ENCODE measurements at regions not wholly inside any gene's neighbourhood (a gene's known extent, or its start where the extent isn't known, plus 50 kb on each side); places are given as distances from the start of the nearest gene placed in this dataset.

DNA sequence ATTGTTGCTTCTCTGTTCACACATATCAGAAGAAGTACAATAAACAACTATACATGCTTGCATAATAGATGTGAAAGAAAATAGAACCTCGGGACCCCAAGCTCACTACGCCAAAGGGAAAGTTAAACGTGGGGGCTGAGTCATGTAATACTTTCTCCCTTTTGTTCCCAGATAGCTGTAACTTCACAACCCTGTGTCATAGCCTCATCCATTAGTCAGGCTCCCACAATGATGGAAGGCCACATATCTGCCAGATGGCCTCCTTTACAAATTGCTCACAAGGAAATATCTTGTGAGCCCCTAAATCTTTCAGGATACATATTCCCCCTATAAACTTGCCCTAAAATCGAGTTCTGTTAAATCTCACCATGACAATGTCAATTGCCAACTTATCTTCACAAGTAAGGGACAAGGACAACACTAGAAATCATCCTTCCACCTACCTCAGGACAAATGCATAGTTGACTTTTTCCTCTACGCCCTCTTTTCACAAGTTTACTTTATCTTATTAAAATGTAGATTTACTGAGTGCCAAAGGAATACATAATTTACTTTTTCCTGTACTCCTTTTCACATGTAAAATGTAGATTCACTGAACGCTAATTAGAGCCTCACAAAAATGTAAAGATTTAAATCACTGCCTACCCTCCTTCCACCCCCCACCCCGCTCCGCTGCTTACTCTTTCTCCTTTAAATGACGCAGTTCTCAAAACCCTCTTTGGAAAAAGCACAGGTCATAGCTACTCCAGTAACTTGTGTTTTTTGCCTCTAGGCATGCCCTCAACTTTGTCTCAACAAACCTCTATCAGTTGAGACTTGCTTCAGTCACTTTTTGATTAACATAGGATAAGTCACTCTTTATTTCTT, 477.1 kb downstream of the DTHD1 start:
- Mint-ChIP-seq H3K9me3 (no peaks in the 10 kb centered on the region), H3K27ac (no peak overlapping the region), H3K4me3 (no peak overlapping the region), H3K4me1 (ENCODE audit: low read depth) (no peaks in the 10 kb centered on the region), H3K36me3 (no peaks in the 10 kb centered on the region), H3K27me3 (no peaks in the 10 kb centered on the region)
- DNase-seq: no peak
- CTCF ChIA-PET: no interaction called here
- POLR2A ChIA-PET: no interaction called here
- intact Hi-C loops (cut with micrococcal nuclease): no loop called here

DNA sequence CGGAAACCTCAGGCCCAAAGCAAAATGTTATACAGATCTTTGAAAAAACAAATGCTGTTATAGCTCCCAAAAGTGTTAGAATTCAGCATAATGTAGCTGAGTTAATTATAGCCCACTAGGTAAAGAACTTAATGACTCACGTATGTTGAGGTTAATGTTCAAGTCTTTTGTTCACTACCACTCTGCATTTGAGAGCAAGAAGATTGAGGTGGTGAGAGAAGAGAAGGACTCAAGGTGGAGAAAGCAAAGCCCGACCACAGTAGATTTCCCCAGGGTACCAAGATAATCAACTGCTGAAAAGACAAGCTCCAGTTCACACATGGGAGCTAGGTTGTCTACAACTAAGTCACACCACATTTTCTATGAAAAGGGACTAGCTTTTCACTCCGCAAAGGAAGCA, 480.2 kb downstream of the DTHD1 start:
- no peak for DNase-seq
- Mint-ChIP-seq H3K9me3 (no peaks in the 10 kb centered on the region), H3K4me1 (ENCODE audit: low read depth) (no peaks in the 10 kb centered on the region), H3K36me3 (no peaks in the 10 kb centered on the region), H3K27ac (no peak overlapping the region), H3K4me3 (no peak overlapping the region), H3K27me3 (no peaks in the 10 kb centered on the region)
- CTCF ChIA-PET: no interaction called here
- intact Hi-C loops (cut with micrococcal nuclease): no loop called here
- POLR2A ChIA-PET: no interaction called here

DNA sequence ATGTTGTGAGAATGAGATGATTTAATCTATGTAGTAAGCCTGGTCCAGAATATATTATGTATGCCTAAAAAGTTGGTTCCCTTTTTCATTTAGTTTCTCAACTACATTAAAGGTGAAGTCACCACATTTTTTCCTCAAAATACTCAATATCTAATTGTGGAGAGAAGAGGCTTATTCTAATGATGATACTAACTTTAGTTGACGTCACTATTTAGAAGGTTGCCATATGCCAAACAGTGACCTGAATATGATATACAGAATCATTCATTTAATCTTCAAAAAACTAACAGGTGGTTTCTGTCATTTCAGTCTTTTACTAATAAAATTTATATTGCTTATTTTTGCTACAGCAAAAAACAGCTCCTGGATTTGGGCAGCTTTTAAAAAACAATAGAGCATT, 480.7 kb upstream of the NWD2 start:
- intact Hi-C loops (cut with micrococcal nuclease): no loop called here
- no peak for DNase-seq
- H3K4me3 Mint-ChIP-seq: no peak overlapping the region
- no peaks in the 10 kb centered on the region for H3K9me3 Mint-ChIP-seq
- H3K4me1 Mint-ChIP-seq (ENCODE audit: low read depth): no peaks in the 10 kb centered on the region
- H3K36me3 Mint-ChIP-seq: no peaks in the 10 kb centered on the region
- CTCF ChIA-PET: no interaction called here
- H3K27ac Mint-ChIP-seq: no peak overlapping the region
- no peaks in the 10 kb centered on the region for H3K27me3 Mint-ChIP-seq
- POLR2A ChIA-PET: no interaction called here

DNA sequence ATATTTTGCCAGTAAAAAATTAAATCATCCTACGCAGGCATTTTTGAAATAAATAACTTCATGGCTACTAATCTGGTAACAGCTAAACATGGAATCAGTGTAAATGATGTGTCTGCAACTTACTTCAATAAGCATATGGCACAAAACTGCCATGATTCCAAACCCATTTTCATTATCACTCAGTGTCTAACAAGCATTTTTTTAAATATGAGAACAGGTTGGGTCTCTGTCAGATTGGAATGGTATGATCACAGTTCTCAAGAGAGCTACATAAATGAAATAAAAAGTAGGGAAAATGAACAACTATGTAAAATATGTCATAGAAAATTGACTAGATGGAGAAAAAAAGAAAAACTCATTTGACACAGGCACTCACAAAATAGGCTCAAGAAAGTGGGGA, 476.9 kb upstream of the NWD2 start:
- no peak for DNase-seq
- Mint-ChIP-seq H3K9me3 (no peaks in the 10 kb centered on the region), H3K4me3 (no peak overlapping the region), H3K36me3 (no peaks in the 10 kb centered on the region), H3K4me1 (ENCODE audit: low read depth) (no peaks in the 10 kb centered on the region), H3K27me3 (no peaks in the 10 kb centered on the region), H3K27ac (no peak overlapping the region)
- ChIA-PET POLR2A (no interaction called here), CTCF (no interaction called here)
- intact Hi-C loops (cut with micrococcal nuclease): no loop called here

DNA sequence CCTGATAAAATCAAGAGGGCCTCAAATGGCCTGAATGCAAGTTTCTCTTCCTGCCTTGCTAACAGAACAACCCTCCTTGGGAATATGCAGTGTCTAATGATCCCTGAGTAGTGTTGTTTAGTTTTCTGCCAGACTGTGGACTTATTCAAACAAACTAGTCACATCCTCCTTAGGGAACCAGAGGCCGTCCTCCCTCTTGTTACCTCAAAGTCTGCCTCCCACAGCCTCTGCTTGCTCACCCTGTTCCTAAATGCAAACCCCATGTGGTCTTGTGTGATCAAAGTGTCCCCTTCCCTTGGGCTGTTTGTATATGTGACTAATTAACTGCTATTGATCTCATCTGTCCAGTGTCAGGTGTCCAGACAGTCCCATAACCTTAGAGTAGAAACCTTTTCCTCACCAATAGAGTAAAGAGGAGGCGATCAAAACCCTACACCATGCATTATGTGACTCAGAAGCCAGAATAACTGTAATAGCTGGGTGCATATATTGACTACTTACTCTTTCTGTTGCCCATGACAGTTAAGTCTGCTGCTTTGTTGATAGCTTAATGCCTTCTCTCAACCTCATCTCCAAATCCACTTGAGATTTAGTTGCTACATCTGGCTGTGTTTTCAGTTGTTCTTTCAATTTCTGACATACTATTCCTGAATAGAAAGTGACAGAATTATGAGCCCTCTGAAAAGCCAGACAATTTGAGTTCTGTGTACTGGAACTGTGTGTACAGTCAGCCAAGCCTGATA, 473.0 kb upstream of the NWD2 start:
- CTCF ChIA-PET: no interaction called here
- DNase-seq: no peak
- Mint-ChIP-seq H3K4me3 (no peak overlapping the region), H3K36me3 (no peaks in the 10 kb centered on the region), H3K4me1 (ENCODE audit: low read depth) (no peaks in the 10 kb centered on the region), H3K9me3 (no peaks in the 10 kb centered on the region), H3K27me3 (no peaks in the 10 kb centered on the region), H3K27ac (no peak overlapping the region)
- POLR2A ChIA-PET: interaction anchor here (0.6 kb wide), 1 partner anchor 123 kb away, joined by 3 read pairs; no protein-coding TSS in a partner anchor
- intact Hi-C loops (cut with micrococcal nuclease): no loop called here

DNA sequence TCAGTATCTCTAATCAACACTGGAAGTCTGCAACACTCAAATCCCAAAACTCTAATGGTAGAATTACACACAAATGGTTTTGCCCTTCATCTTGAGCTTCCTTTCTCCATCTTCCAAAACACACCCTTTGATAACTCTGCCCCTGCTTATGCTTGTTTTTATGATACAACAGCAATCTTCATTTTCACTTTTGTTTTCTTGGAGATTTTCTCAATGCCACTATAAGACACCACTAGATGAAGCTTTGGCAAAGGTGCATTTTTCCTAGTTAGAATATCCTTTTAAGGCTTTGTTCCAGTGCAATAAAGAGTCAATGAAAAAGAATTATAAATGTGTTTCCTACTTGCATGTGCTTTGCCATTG, 472.4 kb upstream of the NWD2 start:
- intact Hi-C loops (cut with micrococcal nuclease): no loop called here
- Mint-ChIP-seq H3K27ac (no peak overlapping the region), H3K36me3 (no peaks in the 10 kb centered on the region), H3K4me1 (ENCODE audit: low read depth) (no peaks in the 10 kb centered on the region), H3K4me3 (no peak overlapping the region), H3K27me3 (no peaks in the 10 kb centered on the region), H3K9me3 (no peaks in the 10 kb centered on the region)
- ChIA-PET POLR2A (interaction anchor here (0.6 kb wide), 1 partner anchor 124 kb away, joined by 3 read pairs; no protein-coding TSS in a partner anchor), CTCF (no interaction called here)
- DNase-seq: no peak

DNA sequence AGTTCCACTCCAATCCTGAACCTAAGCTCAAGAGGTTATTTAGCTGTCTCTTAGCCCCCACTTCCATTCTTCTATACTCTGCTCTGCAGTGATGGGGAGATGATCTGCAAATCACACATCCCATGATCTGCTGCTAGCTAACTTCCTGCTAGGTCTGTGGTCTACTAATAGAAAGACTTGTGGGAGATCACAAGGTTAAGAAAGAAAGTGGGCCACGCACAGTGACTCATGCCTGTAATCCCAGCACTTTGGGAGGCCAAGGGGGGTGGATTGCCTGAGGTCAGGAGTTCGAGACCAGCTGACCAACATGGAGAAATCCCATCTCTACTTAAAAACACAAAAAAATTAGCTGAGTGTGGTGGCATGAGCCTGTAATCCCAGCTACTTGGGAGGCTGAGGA, 471.1 kb upstream of the NWD2 start:
- intact Hi-C loops (cut with micrococcal nuclease): no loop called here
- DNase-seq: no peak
- CTCF ChIA-PET: no interaction called here
- Mint-ChIP-seq H3K27me3 (no peaks in the 10 kb centered on the region), H3K4me1 (ENCODE audit: low read depth) (no peaks in the 10 kb centered on the region), H3K9me3 (no peaks in the 10 kb centered on the region), H3K4me3 (no peak overlapping the region), H3K27ac (no peak overlapping the region), H3K36me3 (no peaks in the 10 kb centered on the region)
- POLR2A ChIA-PET: no interaction called here

DNA sequence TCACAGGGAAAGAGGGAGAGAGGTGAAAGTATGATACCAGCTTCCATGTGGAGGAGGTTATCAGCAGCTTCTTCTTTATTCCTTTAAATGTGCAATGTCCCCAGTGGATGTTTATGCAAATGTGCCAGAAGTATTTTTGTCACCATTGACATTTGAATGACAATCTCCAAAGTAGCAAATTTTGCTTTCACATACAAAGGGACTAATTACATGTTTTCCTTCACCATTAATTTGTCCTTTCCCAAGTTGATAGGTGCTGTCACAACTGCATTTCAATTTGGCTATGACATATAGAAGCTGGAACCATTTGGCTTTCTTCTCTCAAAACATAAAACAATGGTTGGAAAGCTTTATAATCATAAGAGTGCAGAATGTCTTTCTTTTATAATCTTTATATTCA, 469.0 kb upstream of the NWD2 start:
- ChIA-PET POLR2A (no interaction called here), CTCF (no interaction called here)
- Mint-ChIP-seq H3K4me3 (no peak overlapping the region), H3K4me1 (ENCODE audit: low read depth) (no peaks in the 10 kb centered on the region), H3K27ac (no peak overlapping the region), H3K36me3 (no peaks in the 10 kb centered on the region), H3K27me3 (no peaks in the 10 kb centered on the region), H3K9me3 (no peaks in the 10 kb centered on the region)
- DNase-seq: no peak
- intact Hi-C loops (cut with micrococcal nuclease): no loop called here

DNA sequence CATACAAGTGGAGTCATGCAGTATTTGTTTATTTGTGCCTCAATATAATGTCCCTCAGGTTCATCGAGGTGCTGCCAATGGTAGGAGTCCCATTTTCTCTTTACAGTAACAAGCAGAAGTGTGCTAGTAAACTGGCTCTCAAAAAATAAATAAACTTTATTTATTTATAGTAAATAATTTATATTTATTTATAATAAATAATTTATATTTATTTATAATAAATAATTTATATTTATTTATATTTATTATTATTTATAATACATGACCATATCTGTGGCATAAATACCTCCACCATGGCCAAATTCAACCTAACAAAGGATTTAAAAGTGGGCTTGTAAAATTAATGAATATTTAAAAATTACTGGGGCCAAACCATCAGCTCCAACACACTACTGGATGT, 464.9 kb upstream of the NWD2 start:
- Mint-ChIP-seq H3K27ac (no peak overlapping the region), H3K4me1 (ENCODE audit: low read depth) (no peaks in the 10 kb centered on the region), H3K36me3 (no peaks in the 10 kb centered on the region), H3K9me3 (no peaks in the 10 kb centered on the region), H3K4me3 (no peak overlapping the region), H3K27me3 (no peaks in the 10 kb centered on the region)
- intact Hi-C loops (cut with micrococcal nuclease): no loop called here
- DNase-seq: no peak
- CTCF ChIA-PET: no interaction called here
- POLR2A ChIA-PET: no interaction called here

DNA sequence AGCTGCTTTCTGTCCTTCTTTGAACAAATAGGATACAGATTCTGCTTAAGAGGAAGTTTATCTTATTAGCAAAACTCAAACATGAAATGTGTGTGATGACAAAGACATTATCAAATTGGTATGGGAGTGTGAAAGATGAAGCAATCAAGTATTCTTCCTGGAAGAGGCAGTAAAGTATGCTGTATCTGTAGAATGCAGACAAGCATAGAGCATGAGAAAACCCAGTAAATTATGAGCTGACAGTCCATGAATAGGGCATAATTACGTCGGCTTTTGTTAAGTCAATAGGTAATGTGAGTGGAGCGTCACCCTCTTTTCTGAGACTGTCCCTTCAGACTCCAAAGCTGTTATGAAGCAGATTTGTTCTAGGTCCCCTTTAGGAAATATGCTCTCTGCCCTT, 458.6 kb upstream of the NWD2 start:
- H3K36me3 Mint-ChIP-seq: no peaks in the 10 kb centered on the region
- no peak overlapping the region for H3K4me3 Mint-ChIP-seq
- intact Hi-C loops (cut with micrococcal nuclease): no loop called here
- ChIA-PET POLR2A (no interaction called here), CTCF (no interaction called here)
- H3K27ac Mint-ChIP-seq: no peak overlapping the region
- H3K27me3 Mint-ChIP-seq: no peaks in the 10 kb centered on the region
- H3K9me3 Mint-ChIP-seq: no peaks in the 10 kb centered on the region
- no peaks in the 10 kb centered on the region for H3K4me1 Mint-ChIP-seq (ENCODE audit: low read depth)
- DNase-seq: no peak

DNA sequence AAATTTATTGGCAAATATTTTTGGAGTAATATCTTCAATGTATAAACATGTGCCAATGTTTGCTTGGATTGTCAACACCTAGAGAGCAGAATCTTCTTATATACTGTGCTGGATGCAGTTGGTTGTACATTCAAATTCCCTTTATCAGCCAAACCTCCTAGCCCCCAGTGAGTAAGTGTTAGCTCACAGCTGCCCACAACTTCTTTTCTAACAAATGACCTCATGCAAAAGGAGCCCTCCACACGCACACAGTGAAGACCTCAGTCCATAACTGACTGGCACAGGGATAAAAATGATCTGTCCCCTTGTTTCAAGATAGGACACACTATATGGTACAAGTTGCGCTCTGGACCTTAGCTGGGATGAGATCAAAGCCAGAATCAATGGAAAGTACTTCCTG, 458.0 kb upstream of the NWD2 start:
- no peaks in the 10 kb centered on the region for H3K9me3 Mint-ChIP-seq
- H3K27ac Mint-ChIP-seq: no peak overlapping the region
- H3K36me3 Mint-ChIP-seq: no peaks in the 10 kb centered on the region
- no peak for DNase-seq
- POLR2A ChIA-PET: no interaction called here
- intact Hi-C loops (cut with micrococcal nuclease): no loop called here
- no peaks in the 10 kb centered on the region for H3K4me1 Mint-ChIP-seq (ENCODE audit: low read depth)
- CTCF ChIA-PET: no interaction called here
- H3K27me3 Mint-ChIP-seq: no peaks in the 10 kb centered on the region
- H3K4me3 Mint-ChIP-seq: no peak overlapping the region

DNA sequence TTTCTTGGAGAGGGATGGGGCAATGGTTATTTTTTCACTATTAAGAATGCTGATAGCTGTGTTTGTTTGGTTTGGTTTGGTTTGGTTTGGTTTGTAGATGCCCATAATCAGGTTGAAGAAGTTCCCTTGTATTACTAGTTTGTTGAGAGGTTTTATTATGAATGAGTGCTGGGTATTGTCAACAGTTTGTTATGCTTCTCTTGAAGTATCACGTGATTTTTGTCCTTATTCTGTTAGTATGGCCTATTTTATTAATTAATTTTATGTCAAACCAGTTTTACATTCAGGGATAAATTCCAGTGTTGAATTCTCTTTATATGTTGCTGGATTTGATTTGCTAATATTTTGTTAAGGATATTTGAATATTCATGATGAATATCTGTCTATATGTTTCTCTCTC, 449.8 kb upstream of the NWD2 start:
- Mint-ChIP-seq H3K9me3 (peaks cover 2% of the 10 kb centered on the region), H3K27ac (no peak overlapping the region), H3K27me3 (no peaks in the 10 kb centered on the region), H3K4me3 (no peak overlapping the region), H3K4me1 (ENCODE audit: low read depth) (no peaks in the 10 kb centered on the region), H3K36me3 (no peaks in the 10 kb centered on the region)
- POLR2A ChIA-PET: no interaction called here
- intact Hi-C loops (cut with micrococcal nuclease): no loop called here
- CTCF ChIA-PET: no interaction called here
- DNase-seq: no peak

DNA sequence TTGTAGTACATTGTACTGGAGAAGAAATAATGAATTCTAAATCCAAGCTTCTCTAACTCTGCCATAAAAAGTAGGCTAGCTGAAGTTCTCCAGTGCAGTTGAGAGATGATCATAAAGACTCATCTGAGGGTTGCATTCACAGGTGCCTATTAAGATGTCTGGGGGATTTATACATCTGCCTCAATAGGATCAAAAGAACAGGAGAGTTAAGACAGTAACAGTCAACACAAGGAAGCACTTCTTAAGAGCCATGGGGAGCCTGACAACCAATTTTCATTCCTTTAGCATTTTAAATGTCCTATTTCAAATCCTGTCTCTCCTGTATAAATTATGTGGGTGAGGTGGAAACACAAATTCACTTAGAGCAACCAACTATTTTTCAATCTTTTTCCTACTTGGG, 432.4 kb upstream of the NWD2 start:
- POLR2A ChIA-PET: no interaction called here
- H3K27me3 Mint-ChIP-seq: no peaks in the 10 kb centered on the region
- H3K27ac Mint-ChIP-seq: no peak overlapping the region
- intact Hi-C loops (cut with micrococcal nuclease): no loop called here
- H3K4me3 Mint-ChIP-seq: no peak overlapping the region
- H3K4me1 Mint-ChIP-seq (ENCODE audit: low read depth): no peaks in the 10 kb centered on the region
- CTCF ChIA-PET: no interaction called here
- no peaks in the 10 kb centered on the region for H3K9me3 Mint-ChIP-seq
- H3K36me3 Mint-ChIP-seq: no peaks in the 10 kb centered on the region
- no peak for DNase-seq

All from activated CD4-positive, alpha-beta memory T cell treated with anti-CD3 and anti-CD28 coated beads for 36 hours (primary cell).